ENCODE measurements at regions not wholly inside any gene's neighbourhood (a gene's known extent, or its start where the extent isn't known, plus 50 kb on each side); places are given as distances from the start of the nearest gene placed in this dataset.

- TF ChIP-seq, protein P1, sequence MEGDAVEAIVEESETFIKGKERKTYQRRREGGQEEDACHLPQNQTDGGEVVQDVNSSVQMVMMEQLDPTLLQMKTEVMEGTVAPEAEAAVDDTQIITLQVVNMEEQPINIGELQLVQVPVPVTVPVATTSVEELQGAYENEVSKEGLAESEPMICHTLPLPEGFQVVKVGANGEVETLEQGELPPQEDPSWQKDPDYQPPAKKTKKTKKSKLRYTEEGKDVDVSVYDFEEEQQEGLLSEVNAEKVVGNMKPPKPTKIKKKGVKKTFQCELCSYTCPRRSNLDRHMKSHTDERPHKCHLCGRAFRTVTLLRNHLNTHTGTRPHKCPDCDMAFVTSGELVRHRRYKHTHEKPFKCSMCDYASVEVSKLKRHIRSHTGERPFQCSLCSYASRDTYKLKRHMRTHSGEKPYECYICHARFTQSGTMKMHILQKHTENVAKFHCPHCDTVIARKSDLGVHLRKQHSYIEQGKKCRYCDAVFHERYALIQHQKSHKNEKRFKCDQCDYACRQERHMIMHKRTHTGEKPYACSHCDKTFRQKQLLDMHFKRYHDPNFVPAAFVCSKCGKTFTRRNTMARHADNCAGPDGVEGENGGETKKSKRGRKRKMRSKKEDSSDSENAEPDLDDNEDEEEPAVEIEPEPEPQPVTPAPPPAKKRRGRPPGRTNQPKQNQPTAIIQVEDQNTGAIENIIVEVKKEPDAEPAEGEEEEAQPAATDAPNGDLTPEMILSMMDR (IDR thresholded peaks at IDR 0.05): no peak
- TF ChIP-seq POLR2A (IDR thresholded peaks at IDR 0.05): no peak
Observed at GRCh38 chr5:101370181-101370580, 467.1 kb upstream of the ST8SIA4 start.

All from adrenal gland (tissue), 5 donors.